OCI-LY3 (cell line): ENCODE measurements at regions not wholly inside any gene's neighbourhood (a gene's known extent, or its start where the extent isn't known, plus 50 kb on each side); places are given as distances from the start of the nearest gene placed in this dataset.

Experiments
- H2AFZ ChIP-seq: fragments of 200-600, 300-600 bp; shearing (Covaris generic); 2 replicates; pipeline ENCODE4 v1.6.0; 2014; ENCODE audit warnings: antibody characterized with exemption, low read depth, low read length
- H3K27ac ChIP-seq: fragments of 200-600, 300-600 bp; sonication (generic); 2 replicates; pipeline ENCODE4 v1.5.1; 2014; ENCODE audit warnings: mild to moderate bottlenecking, low read length, moderate library complexity, mixed read lengths
- H3K27me3 ChIP-seq: fragments of 200-600, 300-600 bp; sonication (generic); 2 replicates; pipeline ENCODE4 v1.6.1; 2014; ENCODE audit warnings: low read depth, low read length, mixed read lengths
- H3K36me3 ChIP-seq: fragments of 200-600, 300-600 bp; sonication (generic); replicated peaks from 2 replicates; pipeline ENCODE3; 2014; ENCODE audit warnings: low read depth, low read length, mixed read lengths
- H3K4me1 ChIP-seq: fragments of 300-600, 200-600 bp; sonication (generic); 2 replicates; pipeline ENCODE4 v1.6.1; 2014; ENCODE audit warnings: low read length, mixed read lengths
- H3K4me2 ChIP-seq: fragments of 200-600, 300-600 bp; sonication (generic); 2 replicates; pipeline ENCODE4 v1.6.1; 2014; ENCODE audit warnings: low read length, mixed read lengths
- H3K4me3 ChIP-seq: fragments of 300-600, 200-600 bp; sonication (generic); 2 replicates; pipeline ENCODE4 v1.5.1; 2014; ENCODE audit warnings: antibody characterized with exemption, mild to moderate bottlenecking, low read length, moderate library complexity
- H3K79me2 ChIP-seq: fragments of 300-600, 200-600 bp; shearing (Covaris generic); 2 replicates; pipeline ENCODE4 v1.6.1; 2014; ENCODE audit warnings: mild to moderate bottlenecking, low read length, mixed read lengths
- H3K9ac ChIP-seq: fragments of 300-600, 200-600 bp; shearing (Covaris generic); 2 replicates; pipeline ENCODE4 v1.6.0; 2014; ENCODE audit warnings: mild to moderate bottlenecking, low read length, moderate library complexity
- H3K9me3 ChIP-seq: fragments of 200-600, 300-600 bp; shearing (Covaris generic); 2 replicates; pipeline ENCODE4 v1.6.1; 2014; ENCODE audit warnings: low read length, mixed read lengths; ENCODE audit not compliant: insufficient read depth
- H4K20me1 ChIP-seq: fragments of 200-600, 300-600 bp; sonication (generic); 2 replicates; pipeline ENCODE4 v1.6.1; 2016; ENCODE audit warnings: low read length, mixed read lengths; ENCODE audit not compliant: insufficient read depth
- CTCF ChIP-seq: fragments of 200-600, 300-600 bp; sonication (generic); IDR thresholded peaks from 2 replicates; pipeline ENCODE4 v1.5.1; 2014; ENCODE audit warnings: antibody characterized with exemption, low read length, low read depth
- EZH2phosphoT487 ChIP-seq: fragments of 200-600 bp; shearing (Covaris generic); IDR thresholded peaks from 2 replicates; pipeline ENCODE4 v1.6.1; 2018; ENCODE audit warnings: antibody characterized with exemption, mixed run types, low read depth

- Histone ChIP-seq H3K79me2 (no peaks in the 10 kb centered on the region), H3K9me3 (no peaks in the 10 kb centered on the region), H3K36me3 (no peaks in the 10 kb centered on the region), H3K27ac (no peak overlapping the region), H3K9ac (no peak overlapping the region), H3K27me3 (peaks cover 9% of the 10 kb centered on the region; the same call in 1 of the 2 replicates), H3K4me2 (no peak overlapping the region), H3K4me3 (no peak overlapping the region), H4K20me1 (no peaks in the 10 kb centered on the region), H2AFZ (no peak overlapping the region), H3K4me1 (no peaks in the 10 kb centered on the region)
- TF ChIP-seq CTCF (no peak), EZH2phosphoT487 (no peak)
Measured at GRCh38 chr7:136072447-136072846, 95.3 kb upstream of the MTPN start.

- H3K4me1 ChIP-seq = no peaks in the 10 kb centered on the region
- peaks cover 9% of the 10 kb centered on the region; the same call in 1 of the 2 replicates for H3K27me3 ChIP-seq
- H3K4me3 ChIP-seq = no peak overlapping the region
- no peak overlapping the region for H3K9ac ChIP-seq
- no peak overlapping the region for H3K27ac ChIP-seq
- H4K20me1 ChIP-seq = no peaks in the 10 kb centered on the region
- H3K36me3 ChIP-seq = no peaks in the 10 kb centered on the region
- H2AFZ ChIP-seq = no peak overlapping the region
- no peaks in the 10 kb centered on the region for H3K9me3 ChIP-seq
- H3K4me2 ChIP-seq = no peak overlapping the region
- H3K79me2 ChIP-seq = no peaks in the 10 kb centered on the region
- TF ChIP-seq CTCF = no peak
- no peak for TF ChIP-seq EZH2phosphoT487
Measured at GRCh38 chr7:136070736-136071505, 93.8 kb upstream of the MTPN start.

- no peaks in the 10 kb centered on the region for H3K36me3 ChIP-seq
- no peak overlapping the region for H3K27ac ChIP-seq
- no peaks in the 10 kb centered on the region for H4K20me1 ChIP-seq
- no peak overlapping the region for H3K4me3 ChIP-seq
- no peak overlapping the region for H3K9ac ChIP-seq
- no peaks in the 10 kb centered on the region for H3K79me2 ChIP-seq
- no peaks in the 10 kb centered on the region for H3K9me3 ChIP-seq
- no peak overlapping the region for H2AFZ ChIP-seq
- no peak overlapping the region for H3K4me2 ChIP-seq
- H3K27me3 ChIP-seq = peaks cover 9% of the 10 kb centered on the region; the same call in 1 of the 2 replicates
- no peaks in the 10 kb centered on the region for H3K4me1 ChIP-seq
- TF ChIP-seq EZH2phosphoT487 (no peak), CTCF (no peak)
Measured at GRCh38 chr7:136069840-136070529, 92.8 kb upstream of the MTPN start.

- no peaks in the 10 kb centered on the region for H3K4me1 ChIP-seq
- no peaks in the 10 kb centered on the region for H4K20me1 ChIP-seq
- H3K27ac ChIP-seq = no peak overlapping the region
- TF ChIP-seq CTCF (no peak), EZH2phosphoT487 (no peak)
- H3K79me2 ChIP-seq = no peaks in the 10 kb centered on the region
- H3K27me3 ChIP-seq = peaks cover 23% of the 10 kb centered on the region; the same call in 1 of the 2 replicates
- H3K36me3 ChIP-seq = no peaks in the 10 kb centered on the region
- no peaks in the 10 kb centered on the region for H3K9me3 ChIP-seq
- no peak overlapping the region for H2AFZ ChIP-seq
- H3K4me3 ChIP-seq = no peak overlapping the region
- H3K9ac ChIP-seq = no peak overlapping the region
- H3K4me2 ChIP-seq = no peak overlapping the region
Measured at GRCh38 chr7:136067277-136067676, 90.1 kb upstream of the MTPN start.
